CD14-positive monocyte (primary cell): ENCODE measurements at regions not wholly inside any gene's neighbourhood (a gene's known extent, or its start where the extent isn't known, plus 50 kb on each side); places are given as distances from the start of the nearest gene placed in this dataset.

Experiments
- DNase-seq, 3 donors: peaks; one replicate each; pipeline ENCODE4 v3.0.0-alpha.2; 2011 to 2022
- H2AFZ ChIP-seq: 2 replicates; pipeline ENCODE4 v1.6.0; 2012; ENCODE audit warnings: mild to moderate bottlenecking, low read depth, low read length, inconsistent platforms; ENCODE audit not compliant: insufficient read depth, poor library complexity, severe bottlenecking
- H3K27ac ChIP-seq, 2 donors: 1 replicate in 1 of 2; 2 replicates in 1 of 2; pipeline ENCODE4 v1.5.1; 2012 to 2013; ENCODE audit warnings: low read length in 2 of 2, control low read depth in 1 of 2, inconsistent platforms in 1 of 2, low read depth in 1 of 2, mild to moderate bottlenecking in 1 of 2
- H3K27me3 ChIP-seq, 2 donors: one replicate each; pipeline versions ENCODE4 v1.6.0 to v1.6.1; 2011 to 2013; ENCODE audit warnings: low read length in 2 of 2; ENCODE audit not compliant: control insufficient read depth in 2 of 2, insufficient read depth in 2 of 2
- H3K36me3 ChIP-seq, 2 donors: replicated peaks in 1 of 2; 1 replicate in 1 of 2; 2 replicates in 1 of 2; pipeline versions ENCODE4 v1.5.1 to v1.6.1; 2012 to 2013; ENCODE audit warnings: low read length in 2 of 2, control low read depth in 1 of 2, inconsistent platforms in 1 of 2, mild to moderate bottlenecking in 1 of 2; ENCODE audit not compliant: insufficient read depth in 2 of 2, control insufficient read depth in 1 of 2
- H3K4me1 ChIP-seq, 2 donors: 1 replicate in 1 of 2; 2 replicates in 1 of 2; pipeline versions ENCODE4 v1.5.1 to v1.6.1; 2012 to 2013; ENCODE audit warnings: low read length in 2 of 2, control low read depth in 1 of 2, inconsistent platforms in 1 of 2, mild to moderate bottlenecking in 1 of 2, moderate library complexity in 1 of 2; ENCODE audit not compliant: insufficient read depth in 2 of 2, control insufficient read depth in 1 of 2
- H3K4me2 ChIP-seq: replicated peaks from 2 replicates; pipeline ENCODE3; 2012; ENCODE audit warnings: low read length, moderate library complexity, mild to moderate bottlenecking; ENCODE audit not compliant: poor library complexity, severe bottlenecking; ENCODE audit errors: extremely low read depth
- H3K4me3 ChIP-seq, 3 experiments: fragments of 200-600 bp in 1 of 3; sonication (generic) in 1 of 3; replicated peaks in 1 of 3; 1 replicate in 2 of 3; 2 replicates in 1 of 3; pipeline ENCODE4 v1.5.1; 2011 to 2013; ENCODE audit warnings: low read length in 3 of 3, mild to moderate bottlenecking in 3 of 3, control low read depth in 2 of 3, low read depth in 2 of 3, inconsistent platforms in 1 of 3, moderate library complexity in 1 of 3
- H3K79me2 ChIP-seq: 2 replicates; pipeline ENCODE4 v1.6.0; 2012; ENCODE audit warnings: mild to moderate bottlenecking, control low read depth, inconsistent platforms, low read length, moderate library complexity; ENCODE audit not compliant: insufficient read depth
- H3K9ac ChIP-seq: 2 replicates; pipeline ENCODE4 v1.6.0; 2017; ENCODE audit warnings: low read length, mild to moderate bottlenecking; ENCODE audit not compliant: insufficient read depth, poor library complexity, severe bottlenecking
- H3K9me3 ChIP-seq, 2 donors: replicated peaks in 1 of 2; 1 replicate in 1 of 2; 2 replicates in 1 of 2; pipeline versions ENCODE4 v1.5.1 to v1.6.1; 2012 to 2013; ENCODE audit warnings: low read length in 2 of 2, control low read depth in 1 of 2; ENCODE audit not compliant: control insufficient read depth in 1 of 2, insufficient read depth in 1 of 2
- H4K20me1 ChIP-seq: 2 replicates; pipeline ENCODE4 v1.6.0; 2012; ENCODE audit warnings: mild to moderate bottlenecking, low read length, control low read depth, moderate library complexity; ENCODE audit not compliant: insufficient read depth
- H3K27ac Mint-ChIP-seq, 7 donors: one replicate each; pipeline ENCODE4 v1.8.0; 2020; ENCODE audit warnings: mild to moderate bottlenecking in 7 of 7, mixed read lengths in 7 of 7, moderate library complexity in 6 of 7, inconsistent platforms in 2 of 7
- H3K27me3 Mint-ChIP-seq, 3 donors: one replicate each; pipeline ENCODE4 v1.8.0; 2021 to 2022; ENCODE audit warnings: low read depth in 3 of 3, mild to moderate bottlenecking in 3 of 3, mixed read lengths in 3 of 3, moderate library complexity in 3 of 3, inconsistent platforms in 1 of 3
- H3K36me3 Mint-ChIP-seq, 2 donors: one replicate each; pipeline ENCODE4 v1.8.0; 2020; ENCODE audit warnings: mixed read lengths in 2 of 2, inconsistent platforms in 1 of 2, mild to moderate bottlenecking in 1 of 2
- H3K4me1 Mint-ChIP-seq: one replicate; pipeline ENCODE4 v1.8.0; 2020; ENCODE audit warnings: mild to moderate bottlenecking, mixed read lengths
- H3K4me3 Mint-ChIP-seq, 2 donors: one replicate each; pipeline ENCODE4 v1.8.0; 2020; ENCODE audit warnings: mild to moderate bottlenecking in 2 of 2, mixed read lengths in 2 of 2, moderate library complexity in 1 of 2
- H3K9me3 Mint-ChIP-seq, 7 donors: one replicate each; pipeline ENCODE4 v1.8.0; 2020 to 2022; ENCODE audit warnings: mixed read lengths in 7 of 7, mild to moderate bottlenecking in 6 of 7, moderate library complexity in 6 of 7, inconsistent platforms in 2 of 7
- WGBS: methylation state at CpG from one replicate; pipeline ENCODE4 v1.1.5; 2013; ENCODE audit warnings: missing lambda C conversion rate; ENCODE audit not compliant: insufficient coverage; 5-methylcytosine and 5-hydroxymethylcytosine counted together
- intact Hi-C, 2 donors: fragments of 100-400 bp; cut with micrococcal nuclease; formaldehyde crosslinking; loops; one replicate each; pipeline versions ENCODE4 v1.15.0 to v1.15.1; 2023
- TF ChIP-seq, protein P1 (sequence below): fragments of 200-600 bp; IDR thresholded peaks from one replicate; pipeline ENCODE4 v1.8.0; 2022; ENCODE audit warnings: antibody characterized with exemption, mild to moderate bottlenecking

DNA sequence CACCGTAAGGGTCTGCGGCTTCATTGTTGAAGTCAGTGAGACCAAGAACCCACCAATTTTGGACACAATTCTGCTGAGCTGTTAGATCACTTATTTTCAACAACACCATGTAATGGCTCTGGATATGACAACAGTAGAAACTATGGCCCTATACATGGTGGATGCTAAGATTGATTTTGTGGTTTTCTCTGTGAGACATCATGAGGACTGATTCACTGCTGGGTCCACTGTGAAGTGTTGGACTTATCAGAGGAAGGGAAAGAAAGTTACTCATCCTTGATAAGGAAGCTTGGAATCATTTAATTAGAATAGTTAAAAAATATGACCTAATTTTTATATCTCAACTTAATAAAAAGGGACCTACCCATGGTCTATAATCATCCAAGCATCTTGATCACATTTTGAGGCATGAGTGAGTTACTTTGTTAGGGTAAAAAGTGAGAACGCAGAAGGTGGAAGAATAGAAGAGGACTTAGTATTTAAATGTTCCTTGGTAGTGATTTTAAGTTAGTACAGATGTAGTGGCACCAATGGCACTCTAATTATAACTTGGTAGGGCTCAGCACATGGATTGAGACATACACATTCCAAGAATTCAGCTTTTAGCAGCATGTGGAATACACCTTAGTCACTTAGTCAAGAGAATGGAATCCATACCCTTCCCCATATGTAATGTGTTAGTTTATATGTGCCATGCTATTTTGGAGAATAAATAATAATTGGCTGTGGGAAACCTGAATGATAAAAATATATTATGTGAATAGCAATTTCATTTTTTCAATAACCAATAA, 123.5 kb upstream of the CD180 start:
- H3K27me3 ChIP-seq = no peaks in the 10 kb centered on the region
- H3K27ac ChIP-seq = no peak overlapping the region
- H4K20me1 ChIP-seq = no peaks in the 10 kb centered on the region
- peaks cover 10% of the 10 kb centered on the region for H3K4me1 Mint-ChIP-seq
- H2AFZ ChIP-seq = no peak overlapping the region
- WGBS = 93% methylated on average over 3 of the region's 3 CpGs
- no peak overlapping the region for H3K4me3 Mint-ChIP-seq
- H3K27me3 Mint-ChIP-seq = peaks cover 0 to 1% (median 0%) of the 10 kb centered on the region in 3 donors
- peaks cover 8 to 22% (median 10%) of the 10 kb centered on the region in 7 donors for H3K9me3 Mint-ChIP-seq
- no peak overlapping the region for H3K4me3 ChIP-seq
- H3K4me1 ChIP-seq = peaks cover 4 to 8% of the 10 kb centered on the region in 2 donors
- no peak overlapping the region for H3K4me2 ChIP-seq
- peaks cover 0 to 11% of the 10 kb centered on the region in 2 donors for H3K9me3 ChIP-seq
- no peak for DNase-seq
- H3K9ac ChIP-seq = no peak overlapping the region
- no peak overlapping the region for H3K27ac Mint-ChIP-seq
- TF ChIP-seq, protein P1, sequence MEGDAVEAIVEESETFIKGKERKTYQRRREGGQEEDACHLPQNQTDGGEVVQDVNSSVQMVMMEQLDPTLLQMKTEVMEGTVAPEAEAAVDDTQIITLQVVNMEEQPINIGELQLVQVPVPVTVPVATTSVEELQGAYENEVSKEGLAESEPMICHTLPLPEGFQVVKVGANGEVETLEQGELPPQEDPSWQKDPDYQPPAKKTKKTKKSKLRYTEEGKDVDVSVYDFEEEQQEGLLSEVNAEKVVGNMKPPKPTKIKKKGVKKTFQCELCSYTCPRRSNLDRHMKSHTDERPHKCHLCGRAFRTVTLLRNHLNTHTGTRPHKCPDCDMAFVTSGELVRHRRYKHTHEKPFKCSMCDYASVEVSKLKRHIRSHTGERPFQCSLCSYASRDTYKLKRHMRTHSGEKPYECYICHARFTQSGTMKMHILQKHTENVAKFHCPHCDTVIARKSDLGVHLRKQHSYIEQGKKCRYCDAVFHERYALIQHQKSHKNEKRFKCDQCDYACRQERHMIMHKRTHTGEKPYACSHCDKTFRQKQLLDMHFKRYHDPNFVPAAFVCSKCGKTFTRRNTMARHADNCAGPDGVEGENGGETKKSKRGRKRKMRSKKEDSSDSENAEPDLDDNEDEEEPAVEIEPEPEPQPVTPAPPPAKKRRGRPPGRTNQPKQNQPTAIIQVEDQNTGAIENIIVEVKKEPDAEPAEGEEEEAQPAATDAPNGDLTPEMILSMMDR = no peak
- intact Hi-C loops = no loop called here
- H3K36me3 Mint-ChIP-seq = no peaks in the 10 kb centered on the region
- H3K36me3 ChIP-seq = no peaks in the 10 kb centered on the region
- no peaks in the 10 kb centered on the region for H3K79me2 ChIP-seq

DNA sequence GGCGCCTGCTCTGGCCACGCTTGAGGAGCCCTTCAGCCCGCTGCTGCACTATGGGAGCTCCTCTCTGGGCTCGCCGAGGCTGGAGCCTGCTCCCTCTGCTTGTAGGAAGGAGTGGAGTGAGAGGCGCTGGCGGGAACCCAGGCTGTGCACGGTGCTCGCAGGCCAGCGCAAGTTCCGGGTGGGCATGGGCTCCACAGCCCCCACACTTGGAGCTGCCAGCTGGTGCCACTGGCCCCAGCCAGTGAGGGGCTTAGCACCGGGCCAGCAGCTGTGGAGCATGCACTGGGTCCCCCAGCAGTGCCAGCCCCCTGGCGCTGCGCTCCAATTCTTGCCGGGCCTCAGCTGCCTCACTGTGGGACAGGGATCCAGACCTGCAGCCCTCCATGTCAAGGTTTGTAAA, 122.1 kb upstream of the CD180 start:
- TF ChIP-seq, protein P1 = no peak
- Histone ChIP-seq H3K79me2 (no peaks in the 10 kb centered on the region), H3K27me3 (no peaks in the 10 kb centered on the region), H3K9me3 (peaks cover 0 to 11% of the 10 kb centered on the region in 2 donors), H3K4me2 (no peak overlapping the region), H3K4me1 (peaks cover 5 to 10% of the 10 kb centered on the region in 2 donors), H2AFZ (no peak overlapping the region), H3K36me3 (no peaks in the 10 kb centered on the region), H3K27ac (no peak overlapping the region), H3K4me3 (no peak overlapping the region), H4K20me1 (no peaks in the 10 kb centered on the region), H3K9ac (no peak overlapping the region)
- no peak overlapping the region for H3K4me3 Mint-ChIP-seq
- H3K4me1 Mint-ChIP-seq = peaks cover 10% of the 10 kb centered on the region
- whole genome bisulfite sequencing = 95% methylated on average over 15 of the region's 15 CpGs
- peaks cover 8 to 20% (median 10%) of the 10 kb centered on the region in 7 donors for H3K9me3 Mint-ChIP-seq
- H3K27ac Mint-ChIP-seq = no peak overlapping the region
- intact Hi-C loops = no loop called here
- no peaks in the 10 kb centered on the region for H3K36me3 Mint-ChIP-seq
- H3K27me3 Mint-ChIP-seq = peaks cover 0 to 1% (median 0%) of the 10 kb centered on the region in 3 donors
- DNase-seq = no peak
